Keratinocyte (primary cell): ENCODE measurements at regions not wholly inside any gene's neighbourhood (a gene's known extent, or its start where the extent isn't known, plus 50 kb on each side); places are given as distances from the start of the nearest gene placed in this dataset.

ENCODE experiments used
- DNase-seq: peaks from one replicate; pipeline ENCODE4 v3.0.0-alpha.2; 2011; ENCODE audit warnings: low read depth, missing footprints, low spot score
- FAIRE-seq: peaks from 2 replicates; lab custom pipeline; 2011; peaks lifted over from hg19 to GRCh38; lab: Jason Lieb, UNC
- H2AFZ ChIP-seq: 2 replicates; pipeline ENCODE4 v1.6.0; 2012; ENCODE audit warnings: low read length, control low read depth, inconsistent platforms; ENCODE audit not compliant: control insufficient read depth
- H3K27ac ChIP-seq: 2 replicates; pipeline ENCODE4 v1.5.1; 2011; ENCODE audit warnings: low read length; ENCODE audit not compliant: control insufficient read depth, insufficient read depth
- H3K27me3 ChIP-seq: 3 replicates; pipeline ENCODE4 v1.6.0; 2011; ENCODE audit warnings: low read length; ENCODE audit not compliant: control insufficient read depth, insufficient read depth; ENCODE audit errors: extremely low read depth
- H3K36me3 ChIP-seq, 2 experiments: 2 replicates in 1 of 2; 3 replicates in 1 of 2; pipeline ENCODE4 v1.5.1; 2011; ENCODE audit warnings: low read length in 2 of 2, mild to moderate bottlenecking in 1 of 2; ENCODE audit not compliant: control insufficient read depth in 2 of 2, insufficient read depth in 2 of 2; ENCODE audit errors: extremely low read depth in 1 of 2
- H3K4me1 ChIP-seq: 3 replicates; pipeline ENCODE4 v1.5.1; 2011; ENCODE audit warnings: low read length; ENCODE audit not compliant: control insufficient read depth, insufficient read depth; ENCODE audit errors: extremely low read depth
- H3K4me2 ChIP-seq: 3 replicates; pipeline ENCODE4 v1.6.0; 2011; ENCODE audit warnings: low read depth, low read length; ENCODE audit not compliant: control insufficient read depth, insufficient read depth; ENCODE audit errors: extremely low read depth
- H3K4me3 ChIP-seq, 3 experiments: fragments of 200-600 bp in 1 of 3; sonication (generic) in 1 of 3; 2 replicates in 2 of 3; 3 replicates in 1 of 3; pipeline ENCODE4 v1.5.1; 2011 to 2016; ENCODE audit warnings: low read length in 3 of 3, mild to moderate bottlenecking in 3 of 3, control low read depth in 2 of 3, inconsistent platforms in 1 of 3, low read depth in 1 of 3, mixed read lengths in 1 of 3, mixed run types in 1 of 3, moderate library complexity in 1 of 3; ENCODE audit not compliant: control insufficient read depth in 2 of 3, insufficient read depth in 2 of 3; ENCODE audit errors: extremely low read depth in 1 of 3
- H3K79me2 ChIP-seq: 2 replicates; pipeline ENCODE4 v1.6.0; 2012; ENCODE audit warnings: low read length; ENCODE audit not compliant: control insufficient read depth, insufficient read depth
- H3K9ac ChIP-seq: 3 replicates; pipeline ENCODE4 v1.6.0; 2011; ENCODE audit warnings: low read length; ENCODE audit not compliant: control insufficient read depth, insufficient read depth; ENCODE audit errors: extremely low read depth
- H3K9me1 ChIP-seq: 3 replicates; pipeline ENCODE4 v1.6.0; 2011; ENCODE audit warnings: low read length; ENCODE audit not compliant: control insufficient read depth, insufficient read depth; ENCODE audit errors: extremely low read depth
- H3K9me3 ChIP-seq: 2 replicates; pipeline ENCODE4 v1.5.1; 2012; ENCODE audit warnings: low read depth, low read length; ENCODE audit not compliant: control insufficient read depth
- H4K20me1 ChIP-seq: 3 replicates; pipeline ENCODE4 v1.6.0; 2011; ENCODE audit warnings: low read length; ENCODE audit not compliant: control insufficient read depth, insufficient read depth; ENCODE audit errors: extremely low read depth
- CTCF ChIP-seq, 3 experiments: IDR thresholded peaks in 1 of 3; conservative IDR thresholded peaks in 1 of 3; optimal IDR thresholded peaks in 1 of 3; 2 replicates in 2 of 3; 3 replicates in 1 of 3; pipeline versions ENCODE3 to v1.5.1; 2011; ENCODE audit warnings: low read length in 3 of 3, mild to moderate bottlenecking in 3 of 3, moderate library complexity in 2 of 3, control low read depth in 1 of 3, inconsistent platforms in 1 of 3; ENCODE audit not compliant: insufficient read depth in 2 of 3; ENCODE audit errors: extremely low read depth in 1 of 3
- EZH2 ChIP-seq: IDR thresholded peaks from one replicate; pipeline ENCODE4 v1.6.1; 2012; ENCODE audit warnings: inconsistent platforms, mild to moderate bottlenecking, low read length, moderate library complexity
- dilution Hi-C: fragments of 300-500 bp; cut with MboI; formaldehyde crosslinking; loops from one replicate; pipeline ENCODE4 v1.7.0; 2020; ENCODE audit warnings: low sequenced_read_pairs; ENCODE audit not compliant: extremely low pct_ligation_motif_present

- no peaks in the 10 kb centered on the region for H3K79me2 ChIP-seq
- H3K4me3 ChIP-seq, result no peak overlapping the region
- H3K9ac ChIP-seq, result no peak overlapping the region
- no peak for TF ChIP-seq EZH2
- TF ChIP-seq CTCF (optimal IDR thresholded peaks at IDR 0.05 in 1 of 3, IDR thresholded peaks at IDR 0.05 in 1 of 3, conservative IDR thresholded peaks at IDR 0.05 in 1 of 3; ENCODE audit: extremely low read depth in 1 of 3, insufficient read depth in 2 of 3, low read length in 3 of 3), result no peak
- H3K27ac ChIP-seq, result no peak overlapping the region
- FAIRE-seq, result no peak
- no peaks in the 10 kb centered on the region for H3K4me1 ChIP-seq
- H4K20me1 ChIP-seq, result no peaks in the 10 kb centered on the region
- DNase-seq, result no peak
- dilution Hi-C loops, result no loop called here
- no peaks in the 10 kb centered on the region for H3K9me1 ChIP-seq
- no peak overlapping the region for H2AFZ ChIP-seq
- no peaks in the 10 kb centered on the region for H3K9me3 ChIP-seq
- H3K27me3 ChIP-seq, result no peaks in the 10 kb centered on the region
- no peak overlapping the region for H3K4me2 ChIP-seq
- no peaks in the 10 kb centered on the region for H3K36me3 ChIP-seq
Observed at GRCh38 chr2:147773479-147773878, 71.3 kb upstream of the ACVR2A start.

- FAIRE-seq, result no peak
- H2AFZ ChIP-seq, result no peak overlapping the region
- TF ChIP-seq CTCF (optimal IDR thresholded peaks at IDR 0.05 in 1 of 3, IDR thresholded peaks at IDR 0.05 in 1 of 3, conservative IDR thresholded peaks at IDR 0.05 in 1 of 3; ENCODE audit: extremely low read depth in 1 of 3, insufficient read depth in 2 of 3, low read length in 3 of 3), result no peak
- TF ChIP-seq EZH2, result no peak
- no peak overlapping the region for H3K27ac ChIP-seq
- no peaks in the 10 kb centered on the region for H3K79me2 ChIP-seq
- H3K4me3 ChIP-seq, result no peak overlapping the region
- H3K27me3 ChIP-seq, result no peaks in the 10 kb centered on the region
- H3K9me1 ChIP-seq, result no peaks in the 10 kb centered on the region
- no peaks in the 10 kb centered on the region for H4K20me1 ChIP-seq
- DNase-seq, result no peak
- H3K4me2 ChIP-seq, result no peak overlapping the region
- H3K9me3 ChIP-seq, result no peaks in the 10 kb centered on the region
- H3K9ac ChIP-seq, result no peak overlapping the region
- dilution Hi-C loops, result no loop called here
- no peaks in the 10 kb centered on the region for H3K4me1 ChIP-seq
- H3K36me3 ChIP-seq, result no peaks in the 10 kb centered on the region
Observed at GRCh38 chr2:147772781-147773180, 72.0 kb upstream of the ACVR2A start.
